Colonic mucosa (tissue), 4 donors: ENCODE measurements at regions not wholly inside any gene's neighbourhood (a gene's known extent, or its start where the extent isn't known, plus 50 kb on each side); places are given as distances from the start of the nearest gene placed in this dataset.

Experiments
- DNase-seq: peaks from one replicate; pipeline ENCODE4 v3.0.0-alpha.2; 2020
- H3K27ac ChIP-seq: fragments of 200-600 bp; one replicate; pipeline ENCODE4 v1.8.0; 2021
- H3K27me3 ChIP-seq: fragments of 200-600 bp; one replicate; pipeline ENCODE4 v1.8.0; 2021
- H3K36me3 ChIP-seq: fragments of 200-600 bp; one replicate; pipeline ENCODE4 v1.8.0; 2021
- H3K4me1 ChIP-seq: fragments of 200-600 bp; one replicate; pipeline ENCODE4 v1.8.0; 2021; ENCODE audit warnings: mild to moderate bottlenecking
- H3K4me3 ChIP-seq: fragments of 200-600 bp; one replicate; pipeline ENCODE4 v1.8.0; 2021
- H3K9ac ChIP-seq, 2 donors: one replicate each; pipeline ENCODE4 v1.7.0; 2013; ENCODE audit warnings: control low read depth in 2 of 2, low read depth in 2 of 2, low read length in 2 of 2
- H3K9me3 ChIP-seq: fragments of 200-600 bp; one replicate; pipeline ENCODE4 v1.8.0; 2021
- CTCF ChIP-seq: fragments of 200-600 bp; IDR thresholded peaks from one replicate; pipeline ENCODE4 v1.8.0; 2022; ENCODE audit warnings: antibody characterized with exemption, mild to moderate bottlenecking
- intact Hi-C: fragments of 100-400 bp; cut with DNase I; formaldehyde crosslinking; loops from one replicate; pipeline ENCODE4 v1.14.1; 2022
- donor health status: healthy.
- donor health status: DM: no; HTN: no; CAD: no.
- donor health status: DM: no; HTN: no; CAD: no.

DNA sequence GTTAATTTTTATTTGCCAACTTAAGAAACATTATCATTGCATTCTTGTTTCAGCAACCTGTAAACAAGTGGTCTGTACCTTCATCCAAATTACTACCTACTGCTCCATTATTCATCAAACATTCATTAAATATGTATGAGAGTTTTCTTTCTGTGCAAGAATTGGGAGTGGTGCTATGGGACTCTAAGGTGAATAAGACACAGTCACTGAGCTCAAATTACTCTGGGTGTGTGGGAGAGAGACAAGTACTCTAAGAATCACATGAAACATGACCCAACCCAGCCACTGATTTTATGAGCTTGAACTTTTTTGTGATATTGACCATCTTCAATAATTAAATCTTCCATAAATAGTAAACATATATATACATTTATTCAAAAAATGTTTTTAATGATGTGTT is 227.2 kb upstream of the TP63 start:
- no peak for TF ChIP-seq CTCF

GRCh38 chr3:189404797-189405484 is 226.2 kb upstream of the TP63 start:
- no peak for TF ChIP-seq CTCF
- Histone ChIP-seq H3K27me3 (no peaks in the 10 kb centered on the region), H3K9me3 (no peaks in the 10 kb centered on the region), H3K4me3 (no peak overlapping the region), H3K9ac (no peak overlapping the region), H3K36me3 (no peaks in the 10 kb centered on the region), H3K27ac (no peak overlapping the region), H3K4me1 (no peaks in the 10 kb centered on the region)
- intact Hi-C loops: loop anchor here (10.0 kb wide), 1 partner anchor 130 kb away; no protein-coding TSS in a partner anchor
- DNase-seq: no peak

More for the DNA sequence above, 227.2 kb upstream of the TP63 start:
- H3K4me1 ChIP-seq: no peaks in the 10 kb centered on the region
- H3K27me3 ChIP-seq: no peaks in the 10 kb centered on the region
- H3K4me3 ChIP-seq: no peak overlapping the region
- H3K9me3 ChIP-seq: no peaks in the 10 kb centered on the region
- no peak overlapping the region for H3K27ac ChIP-seq
- intact Hi-C loops: loop anchor here (10.0 kb wide), 1 partner anchor 129 kb away; no protein-coding TSS in a partner anchor
- H3K9ac ChIP-seq: no peak overlapping the region
- DNase-seq: no peak
- no peaks in the 10 kb centered on the region for H3K36me3 ChIP-seq

GRCh38 chr3:189406148-189406547 is 225.0 kb upstream of the TP63 start:
- intact Hi-C loops: loop anchor here (10.0 kb wide), 1 partner anchor 131 kb away; no protein-coding TSS in a partner anchor
- Histone ChIP-seq H3K4me3 (no peak overlapping the region), H3K4me1 (no peaks in the 10 kb centered on the region), H3K9ac (no peak overlapping the region), H3K27me3 (no peaks in the 10 kb centered on the region), H3K36me3 (no peaks in the 10 kb centered on the region), H3K9me3 (no peaks in the 10 kb centered on the region), H3K27ac (no peak overlapping the region)
- no peak for TF ChIP-seq CTCF
- no peak for DNase-seq

GRCh38 chr3:189410522-189410921 is 220.7 kb upstream of the TP63 start:
- no peak for TF ChIP-seq CTCF
- intact Hi-C loops: no loop called here
- H3K9me3 ChIP-seq: no peaks in the 10 kb centered on the region
- H3K4me1 ChIP-seq: no peaks in the 10 kb centered on the region
- H3K27me3 ChIP-seq: no peaks in the 10 kb centered on the region
- H3K4me3 ChIP-seq: no peak overlapping the region
- DNase-seq: no peak
- H3K27ac ChIP-seq: no peak overlapping the region
- no peaks in the 10 kb centered on the region for H3K36me3 ChIP-seq
- H3K9ac ChIP-seq: no peak overlapping the region

GRCh38 chr3:189419038-189419437 is 212.2 kb upstream of the TP63 start:
- H3K9me3 ChIP-seq: no peaks in the 10 kb centered on the region
- no peaks in the 10 kb centered on the region for H3K27me3 ChIP-seq
- intact Hi-C loops: no loop called here
- DNase-seq: no peak
- no peaks in the 10 kb centered on the region for H3K36me3 ChIP-seq
- no peak overlapping the region for H3K9ac ChIP-seq
- TF ChIP-seq CTCF: no peak
- no peak overlapping the region for H3K4me3 ChIP-seq
- no peak overlapping the region for H3K27ac ChIP-seq
- no peaks in the 10 kb centered on the region for H3K4me1 ChIP-seq
